Spinal cord (tissue), 9 donors: ENCODE measurements at regions not wholly inside any gene's neighbourhood (a gene's known extent, or its start where the extent isn't known, plus 50 kb on each side); places are given as distances from the start of the nearest gene placed in this dataset.
A peak's percentile ranks its signal among the peaks of the same experiment; 100 is the strongest.

Experiments used
- DNase-seq, 6 donors: peaks; one replicate each; pipeline versions ENCODE4 v3.0.0 to v3.0.0-alpha.2; 2013 to 2015; ENCODE audit warnings: low spot score in 6 of 6, low read depth in 4 of 6
- H3K27ac ChIP-seq: one replicate; pipeline ENCODE4 v1.5.1; 2013; ENCODE audit warnings: low read depth, low read length, control low read depth
- H3K27me3 ChIP-seq: one replicate; pipeline ENCODE4 v1.6.1; 2013; ENCODE audit warnings: low read length; ENCODE audit not compliant: control insufficient read depth, insufficient read depth
- H3K36me3 ChIP-seq: one replicate; pipeline ENCODE4 v1.6.1; 2013; ENCODE audit warnings: low read length; ENCODE audit not compliant: control insufficient read depth, insufficient read depth
- H3K4me1 ChIP-seq: one replicate; pipeline ENCODE4 v1.6.1; 2013; ENCODE audit warnings: low read length; ENCODE audit not compliant: control insufficient read depth, insufficient read depth
- H3K4me3 ChIP-seq: one replicate; pipeline ENCODE4 v1.5.1; 2013; ENCODE audit warnings: low read depth, low read length, control low read depth
- H3K9me3 ChIP-seq: one replicate; pipeline ENCODE4 v1.6.1; 2013; ENCODE audit warnings: low read length; ENCODE audit not compliant: control insufficient read depth, insufficient read depth
- WGBS: methylation state at CpG from one replicate; pipeline ENCODE4 v1.1.5; 2013; ENCODE audit warnings: missing lambda C conversion rate; ENCODE audit not compliant: insufficient coverage; 5-methylcytosine and 5-hydroxymethylcytosine counted together
- donor health status: healthy.

DNA sequence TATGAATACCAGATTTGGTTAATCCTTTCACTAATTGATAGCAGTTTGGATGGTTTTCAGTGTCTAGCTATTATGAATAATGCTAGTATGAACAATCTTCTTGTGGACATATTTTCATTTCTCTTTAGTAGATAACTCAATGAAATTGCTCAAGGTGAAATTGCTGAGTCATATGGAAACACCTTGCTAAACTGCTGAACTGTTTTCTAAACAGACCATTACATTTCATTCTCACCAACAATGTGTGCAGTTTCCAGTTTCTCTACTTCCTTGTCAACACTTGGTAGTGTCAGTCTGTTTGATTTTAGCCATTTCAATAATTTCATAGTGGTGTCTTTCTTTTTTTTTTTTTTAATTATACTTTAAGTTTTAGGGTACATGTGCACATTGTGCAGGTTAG, 250.0 kb downstream of the HRH4 start:
- no peak overlapping the region for H3K27ac ChIP-seq
- H3K27me3 ChIP-seq: no peaks in the 10 kb centered on the region
- H3K9me3 ChIP-seq: no peaks in the 10 kb centered on the region
- no peaks in the 10 kb centered on the region for H3K4me1 ChIP-seq
- DNase-seq: no peak
- H3K4me3 ChIP-seq: no peak overlapping the region
- H3K36me3 ChIP-seq: no peaks in the 10 kb centered on the region

DNA sequence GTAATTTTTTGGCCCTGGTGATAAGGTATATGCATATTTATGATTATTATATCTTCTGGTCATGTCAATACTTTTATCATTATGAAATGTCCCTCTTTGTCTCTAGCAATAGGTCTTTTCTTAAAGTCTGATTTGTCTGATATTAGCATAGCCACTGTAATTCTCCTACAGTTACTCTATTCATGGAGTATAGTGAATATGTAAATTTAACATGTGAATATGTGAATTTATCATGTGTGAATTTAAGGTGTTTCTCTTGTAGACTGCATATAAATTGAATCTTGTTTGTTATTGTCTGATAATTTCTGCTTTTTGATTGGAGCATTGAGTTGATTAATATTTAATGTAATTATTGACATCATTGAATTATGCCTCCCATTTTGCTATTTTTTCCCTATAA, 259.4 kb downstream of the HRH4 start:
- Histone ChIP-seq H3K4me3 (no peak overlapping the region), H3K4me1 (no peaks in the 10 kb centered on the region), H3K27ac (no peak overlapping the region), H3K36me3 (no peaks in the 10 kb centered on the region), H3K27me3 (no peaks in the 10 kb centered on the region), H3K9me3 (no peaks in the 10 kb centered on the region)
- no peak for DNase-seq

DNA sequence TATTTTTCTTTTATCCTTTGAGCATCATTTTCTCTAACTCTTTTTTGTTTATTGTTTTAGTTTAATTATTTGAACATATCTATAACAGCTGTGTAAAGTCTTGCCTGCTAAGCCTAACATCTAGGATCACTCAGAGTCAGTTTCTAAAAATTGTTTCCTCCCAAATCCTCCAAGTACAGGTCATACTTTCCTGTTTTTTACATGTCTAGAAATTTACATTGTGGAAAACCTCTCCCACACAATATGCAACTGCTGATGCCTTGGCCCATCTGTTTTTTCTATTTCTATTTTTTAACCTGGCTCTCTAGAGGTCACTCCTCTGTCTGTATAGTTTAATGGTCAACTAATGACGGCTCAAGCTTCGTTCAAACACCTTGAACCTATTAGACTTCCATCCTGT, 261.0 kb downstream of the HRH4 start:
- Histone ChIP-seq H3K27me3 (no peaks in the 10 kb centered on the region), H3K36me3 (no peaks in the 10 kb centered on the region), H3K9me3 (no peaks in the 10 kb centered on the region), H3K4me3 (no peak overlapping the region), H3K4me1 (no peaks in the 10 kb centered on the region), H3K27ac (no peak overlapping the region)
- DNase-seq: no peak
- no CpG with 5 or more reads among the region's 2 CpGs for WGBS

GRCh38 chr18:24725644-24726415, 265.4 kb downstream of the HRH4 start:
- Histone ChIP-seq H3K4me3 (no peak overlapping the region), H3K27me3 (peaks cover 2% of the 10 kb centered on the region), H3K4me1 (peaks cover 5% of the 10 kb centered on the region), H3K27ac (no peak overlapping the region), H3K36me3 (no peaks in the 10 kb centered on the region), H3K9me3 (no peaks in the 10 kb centered on the region)
- WGBS: 22% methylated on average over 5 of the region's 9 CpGs
- DNase-seq: peak in 1 of 6 donors; percentile 14

GRCh38 chr18:24726727-24727492, 266.5 kb downstream of the HRH4 start:
- H3K4me3 ChIP-seq: no peak overlapping the region
- H3K27ac ChIP-seq: no peak overlapping the region
- peak; percentile 64 to 96 (median 78) for DNase-seq
- H3K36me3 ChIP-seq: no peaks in the 10 kb centered on the region
- 41% methylated on average over 15 of the region's 18 CpGs for WGBS
- peaks cover 5% of the 10 kb centered on the region for H3K4me1 ChIP-seq
- H3K9me3 ChIP-seq: no peaks in the 10 kb centered on the region
- H3K27me3 ChIP-seq: peaks cover 2% of the 10 kb centered on the region

DNA sequence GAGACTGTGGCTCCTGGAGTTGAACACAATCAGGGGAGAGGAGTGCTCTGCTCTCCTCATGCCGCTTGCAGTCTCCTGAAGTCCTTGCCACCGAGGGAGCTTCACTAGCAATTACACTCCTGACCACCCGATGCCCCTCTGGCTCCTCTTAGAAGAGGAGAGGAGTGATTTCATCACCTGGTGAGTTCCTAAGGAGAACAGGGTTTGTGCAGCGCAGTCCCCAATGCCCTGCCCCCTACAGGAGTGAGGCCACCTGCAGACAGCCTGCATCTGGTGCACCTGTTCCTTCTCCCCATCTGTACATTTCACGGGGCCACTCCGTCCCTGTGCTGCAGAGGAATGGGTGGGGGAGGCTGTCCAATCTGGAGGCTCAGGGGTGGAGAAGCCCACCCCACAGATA, 267.2 kb downstream of the HRH4 start:
- no peaks in the 10 kb centered on the region for H3K36me3 ChIP-seq
- DNase-seq: no peak
- peaks cover 2% of the 10 kb centered on the region for H3K27me3 ChIP-seq
- no peaks in the 10 kb centered on the region for H3K9me3 ChIP-seq
- peaks cover 5% of the 10 kb centered on the region for H3K4me1 ChIP-seq
- no CpG with 5 or more reads among the region's 6 CpGs for WGBS
- no peak overlapping the region for H3K27ac ChIP-seq
- H3K4me3 ChIP-seq: no peak overlapping the region

DNA sequence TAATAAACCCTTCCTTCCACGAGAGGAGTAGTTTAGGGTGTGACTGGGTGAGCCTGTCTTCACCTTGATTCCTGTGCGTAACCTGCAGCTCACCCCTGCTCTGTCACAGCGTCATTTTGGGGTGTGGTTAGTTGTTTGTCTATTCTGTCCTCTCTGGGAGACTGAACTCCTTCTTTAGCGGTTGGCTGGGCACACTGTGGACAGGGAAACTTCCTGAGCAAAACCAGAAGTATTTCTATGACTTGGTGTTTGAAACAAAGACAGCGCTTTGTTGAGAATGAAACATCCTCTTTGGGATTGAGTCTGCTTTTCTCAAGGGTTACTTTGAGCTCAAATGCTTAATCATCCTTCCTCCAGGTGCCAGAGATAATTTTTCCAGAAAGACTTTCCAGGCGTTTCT, 270.7 kb downstream of the HRH4 start:
- Histone ChIP-seq H3K27me3 (peaks cover 2% of the 10 kb centered on the region), H3K4me3 (no peak overlapping the region), H3K27ac (no peak overlapping the region), H3K36me3 (no peaks in the 10 kb centered on the region), H3K4me1 (peaks cover 8% of the 10 kb centered on the region), H3K9me3 (no peaks in the 10 kb centered on the region)
- 82% methylated on average over 4 of the region's 6 CpGs for WGBS
- no peak for DNase-seq

GRCh38 chr18:24731981-24732380, 271.5 kb downstream of the HRH4 start:
- WGBS: 100% methylated on average over 1 of the region's 3 CpGs

GRCh38 chr18:24734058-24734457, 273.6 kb downstream of the HRH4 start:
- Histone ChIP-seq H3K27ac (no peak overlapping the region), H3K4me3 (no peak overlapping the region), H3K4me1 (peaks cover 8% of the 10 kb centered on the region), H3K27me3 (no peaks in the 10 kb centered on the region), H3K36me3 (no peaks in the 10 kb centered on the region), H3K9me3 (no peaks in the 10 kb centered on the region)
- peak in 2 of 6 donors; percentile 68 to 89 for DNase-seq
- 40% methylated on average over 10 of the region's 11 CpGs for WGBS

More at GRCh38 chr18:24731981-24732380, 271.5 kb downstream of the HRH4 start:
- no peaks in the 10 kb centered on the region for H3K36me3 ChIP-seq
- DNase-seq: no peak
- H3K9me3 ChIP-seq: no peaks in the 10 kb centered on the region
- H3K27me3 ChIP-seq: peaks cover 2% of the 10 kb centered on the region
- no peak overlapping the region for H3K4me3 ChIP-seq
- H3K4me1 ChIP-seq: peaks cover 8% of the 10 kb centered on the region
- H3K27ac ChIP-seq: no peak overlapping the region
